ENCODE measurements at regions not wholly inside any gene's neighbourhood (a gene's known extent, or its start where the extent isn't known, plus 50 kb on each side); places are given as distances from the start of the nearest gene placed in this dataset.

DNA sequence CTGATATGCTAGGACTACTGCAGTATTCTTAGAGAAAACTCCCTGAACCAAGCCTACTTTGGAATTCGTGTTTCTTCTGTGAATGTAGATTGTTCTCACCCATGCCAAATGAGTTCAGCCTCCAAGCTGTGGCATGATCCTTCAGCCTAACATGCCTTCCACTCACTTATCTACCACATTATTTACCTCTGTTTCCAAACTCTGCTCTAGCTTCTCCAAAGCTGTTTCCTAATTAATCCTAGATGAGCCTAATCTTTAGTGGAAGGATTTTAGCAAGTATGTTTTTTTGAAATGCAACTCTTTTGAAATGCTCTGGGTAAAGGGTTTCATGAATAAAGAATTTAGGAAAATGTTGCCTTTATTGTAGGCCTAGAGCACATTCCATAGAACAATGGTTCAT is 152.9 kb upstream of the MMADHC start:
- no peak for FAIRE-seq
- TF ChIP-seq, protein P1, sequence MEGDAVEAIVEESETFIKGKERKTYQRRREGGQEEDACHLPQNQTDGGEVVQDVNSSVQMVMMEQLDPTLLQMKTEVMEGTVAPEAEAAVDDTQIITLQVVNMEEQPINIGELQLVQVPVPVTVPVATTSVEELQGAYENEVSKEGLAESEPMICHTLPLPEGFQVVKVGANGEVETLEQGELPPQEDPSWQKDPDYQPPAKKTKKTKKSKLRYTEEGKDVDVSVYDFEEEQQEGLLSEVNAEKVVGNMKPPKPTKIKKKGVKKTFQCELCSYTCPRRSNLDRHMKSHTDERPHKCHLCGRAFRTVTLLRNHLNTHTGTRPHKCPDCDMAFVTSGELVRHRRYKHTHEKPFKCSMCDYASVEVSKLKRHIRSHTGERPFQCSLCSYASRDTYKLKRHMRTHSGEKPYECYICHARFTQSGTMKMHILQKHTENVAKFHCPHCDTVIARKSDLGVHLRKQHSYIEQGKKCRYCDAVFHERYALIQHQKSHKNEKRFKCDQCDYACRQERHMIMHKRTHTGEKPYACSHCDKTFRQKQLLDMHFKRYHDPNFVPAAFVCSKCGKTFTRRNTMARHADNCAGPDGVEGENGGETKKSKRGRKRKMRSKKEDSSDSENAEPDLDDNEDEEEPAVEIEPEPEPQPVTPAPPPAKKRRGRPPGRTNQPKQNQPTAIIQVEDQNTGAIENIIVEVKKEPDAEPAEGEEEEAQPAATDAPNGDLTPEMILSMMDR (IDR thresholded peaks at IDR 0.05; ENCODE audit: insufficient read depth, low read length, severe bottlenecking) = no peak
- Histone ChIP-seq H3K36me3 (ENCODE audit: control insufficient read depth, insufficient read depth, low read length) (no peaks in the 10 kb centered on the region), H3K27me3 (ENCODE audit: control insufficient read depth, insufficient read depth, low read length) (no peaks in the 10 kb centered on the region), H3K4me3 (ENCODE audit: low read depth, low read length) (no peak overlapping the region)
- no peak for DNase-seq (ENCODE audit: low read depth)

DNA sequence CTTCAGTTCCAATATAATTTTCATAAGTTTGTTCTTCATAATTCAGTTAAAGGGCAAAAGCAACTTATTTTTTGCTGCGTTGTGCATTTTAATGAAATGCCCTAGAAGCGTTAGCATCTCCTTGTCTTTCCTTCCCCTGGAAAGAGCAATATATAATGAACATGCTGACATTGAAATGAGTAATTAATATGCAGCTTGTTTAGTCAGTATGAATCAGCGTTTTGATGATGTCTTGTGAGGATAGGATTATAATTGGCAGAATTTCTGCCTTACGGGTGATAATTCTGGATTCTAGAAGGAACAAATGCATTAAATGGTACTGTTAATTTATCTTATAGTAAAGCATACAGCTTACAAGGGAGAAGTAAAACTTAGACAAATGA is 152.3 kb upstream of the MMADHC start:
- Histone ChIP-seq H3K27me3 (ENCODE audit: control insufficient read depth, insufficient read depth, low read length) (no peaks in the 10 kb centered on the region), H3K36me3 (ENCODE audit: control insufficient read depth, insufficient read depth, low read length) (no peaks in the 10 kb centered on the region), H3K4me3 (ENCODE audit: low read depth, low read length) (no peak overlapping the region)
- no peak for FAIRE-seq
- peak; percentile 56 for DNase-seq (ENCODE audit: low read depth)
- TF ChIP-seq, protein P1 (IDR thresholded peaks at IDR 0.05; ENCODE audit: insufficient read depth, low read length, severe bottlenecking) = no peak

DNA sequence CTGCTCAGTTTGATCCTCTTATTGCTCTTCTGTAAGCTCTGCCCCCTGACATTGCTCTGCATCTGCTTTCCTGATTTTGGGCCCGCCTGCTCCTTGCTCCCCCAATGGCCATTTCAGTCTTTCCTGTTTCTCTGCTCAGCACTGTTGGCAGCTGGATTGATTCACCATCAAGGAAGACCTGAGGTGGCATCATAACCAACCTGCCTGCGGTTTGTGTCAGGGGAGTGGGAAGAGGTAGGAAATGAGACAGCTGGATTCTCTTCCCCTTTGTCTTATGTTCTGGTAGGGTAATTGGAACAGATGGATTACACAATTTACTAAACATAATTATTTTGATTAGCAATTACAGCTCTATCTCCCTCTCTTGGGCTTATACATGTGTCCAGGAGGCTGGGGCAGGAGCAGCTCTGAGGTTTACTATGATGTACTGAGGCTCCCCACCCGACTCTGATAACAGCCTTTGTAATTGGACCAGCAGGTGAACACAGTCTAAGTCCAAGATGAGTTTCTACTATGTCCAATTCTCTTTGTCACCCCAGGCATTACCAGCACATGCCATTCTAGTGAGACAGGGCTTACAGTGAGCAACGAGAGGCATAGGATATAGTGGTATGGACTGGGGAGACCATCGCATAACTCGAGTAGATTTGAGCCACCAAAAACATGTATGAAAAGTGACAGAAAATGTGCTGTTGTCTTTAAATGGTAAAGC is 151.8 kb upstream of the MMADHC start:
- Histone ChIP-seq H3K4me3 (ENCODE audit: low read depth, low read length) (no peak overlapping the region), H3K36me3 (ENCODE audit: control insufficient read depth, insufficient read depth, low read length) (no peaks in the 10 kb centered on the region), H3K27me3 (ENCODE audit: control insufficient read depth, insufficient read depth, low read length) (no peaks in the 10 kb centered on the region)
- no peak for FAIRE-seq
- peak; percentile 21 for DNase-seq (ENCODE audit: low read depth)
- TF ChIP-seq, protein P1 (IDR thresholded peaks at IDR 0.05; ENCODE audit: insufficient read depth, low read length, severe bottlenecking) = no peak

DNA sequence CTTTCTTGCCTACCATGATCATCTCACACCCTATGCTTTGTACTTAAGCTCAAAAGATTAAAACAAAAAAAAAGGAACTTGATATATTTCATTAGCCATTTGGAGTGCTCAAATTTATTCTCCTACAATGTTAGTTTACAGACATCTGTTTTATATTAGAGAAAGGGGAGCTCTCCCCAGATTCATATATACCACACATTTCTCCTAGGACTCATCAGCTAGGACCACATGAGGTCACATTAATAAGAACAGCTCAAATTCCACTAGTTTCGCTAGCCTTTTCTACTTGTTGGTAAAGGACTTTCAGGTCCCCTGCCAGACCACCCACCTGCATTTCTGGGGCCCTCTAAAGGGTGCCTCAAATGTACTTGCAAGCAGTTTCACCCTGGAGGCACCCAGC is 151.2 kb upstream of the MMADHC start:
- H3K36me3 ChIP-seq (ENCODE audit: control insufficient read depth, insufficient read depth, low read length) = no peaks in the 10 kb centered on the region
- H3K4me3 ChIP-seq (ENCODE audit: low read depth, low read length) = no peak overlapping the region
- no peaks in the 10 kb centered on the region for H3K27me3 ChIP-seq (ENCODE audit: control insufficient read depth, insufficient read depth, low read length)
- TF ChIP-seq, protein P1 (IDR thresholded peaks at IDR 0.05; ENCODE audit: insufficient read depth, low read length, severe bottlenecking) = no peak
- DNase-seq (ENCODE audit: low read depth) (no peak), FAIRE-seq (no peak)

DNA sequence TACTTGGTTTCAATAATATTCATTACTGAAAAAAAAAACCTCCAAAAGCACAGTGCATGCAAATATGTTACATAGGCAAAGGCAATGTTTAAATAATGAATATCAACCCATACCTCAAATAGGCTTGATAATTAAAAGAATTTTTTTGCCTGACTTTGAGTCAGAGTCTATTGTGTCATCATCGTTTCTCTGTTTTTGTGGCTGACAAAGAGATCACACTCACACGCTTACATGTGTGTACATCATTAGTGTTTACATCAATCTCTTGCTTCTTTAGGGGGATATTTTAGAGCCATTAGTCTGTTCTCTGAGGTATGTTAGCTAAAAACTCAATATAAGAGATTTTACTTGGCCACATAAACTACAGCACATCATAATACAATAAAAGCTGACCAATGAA is 150.3 kb upstream of the MMADHC start:
- Histone ChIP-seq H3K36me3 (ENCODE audit: control insufficient read depth, insufficient read depth, low read length) (no peaks in the 10 kb centered on the region), H3K27me3 (ENCODE audit: control insufficient read depth, insufficient read depth, low read length) (no peaks in the 10 kb centered on the region), H3K4me3 (ENCODE audit: low read depth, low read length) (no peak overlapping the region)
- DNase-seq (ENCODE audit: low read depth) (peak; percentile 15), FAIRE-seq (no peak)
- TF ChIP-seq, protein P1 (IDR thresholded peaks at IDR 0.05; ENCODE audit: insufficient read depth, low read length, severe bottlenecking) = no peak

All from bronchial epithelial cell (primary cell).